K562 (cell line): ENCODE measurements at regions not wholly inside any gene's neighbourhood (a gene's known extent, or its start where the extent isn't known, plus 50 kb on each side); places are given as distances from the start of the nearest gene placed in this dataset.

Experiments used
- ATAC-seq: fragments of 200-7000 bp; cut with Tn5 transposase; 3 replicates; pipeline ENCODE4 v1.9.1; 2020; ENCODE audit warnings: moderate library complexity
- BruUV-seq: library from RNA; stranded (reverse); fragments of 400-500 nt; replicated peaks from 2 replicates; lab custom pipeline; 2021; lab: Mats Ljungman, UMichigan
- CTCF ChIA-PET: fragments of 300-600 bp; formaldehyde crosslinking; extraction: SDS; loops from one replicate; lab custom pipeline; 2021; ENCODE audit warnings: low intra/inter-chr PET ratio; lab: Yijun Ruan, JAX
- POLR2A ChIA-PET: fragments of 300-600, 350-650 bp; sonication (Branson Sonifier 250); formaldehyde crosslinking; extraction: SDS; loops from one replicate; lab custom pipeline; 2021; ENCODE audit warnings: antibody characterized with exemption, inconsistent platforms; lab: Yijun Ruan, JAX
- DNase-seq, 4 experiments: peaks; one replicate each; pipeline versions ENCODE4 v3.0.0 to v3.0.0-alpha.2; 2011 to 2018; ENCODE audit warnings: low spot score in 3 of 4, mixed read lengths in 3 of 4; ENCODE audit errors: extremely low read depth in 1 of 4
- FAIRE-seq: peaks from 2 replicates; lab custom pipeline; 2011; peaks lifted over from hg19 to GRCh38; lab: Jason Lieb, UNC
- H2AFZ ChIP-seq: 2 replicates; pipeline ENCODE4 v1.6.0; 2011; ENCODE audit warnings: low read depth, low read length, control low read depth, inconsistent platforms
- H3K27ac ChIP-seq: fragments of 200-600 bp; 3 replicates; pipeline ENCODE4 v1.8.0; 2011; ENCODE audit warnings: low read depth, mild to moderate bottlenecking, control low read depth, inconsistent platforms, low read length, moderate library complexity, mixed read lengths; ENCODE audit errors: extremely low read depth
- H3K27me3 ChIP-seq, 2 experiments: fragments of 300-600 bp in 1 of 2; 2 replicates in 1 of 2; 3 replicates in 1 of 2; pipeline versions ENCODE4 v1.6.0 to v1.8.0; 2011; ENCODE audit warnings: inconsistent platforms in 2 of 2, low read length in 2 of 2, mild to moderate bottlenecking in 1 of 2, mixed read lengths in 1 of 2, moderate library complexity in 1 of 2; ENCODE audit not compliant: control insufficient read depth in 2 of 2, insufficient read depth in 2 of 2
- H3K36me3 ChIP-seq: fragments of 300-600 bp; 3 replicates; pipeline ENCODE4 v1.8.0; 2011; ENCODE audit warnings: mild to moderate bottlenecking, low read length, inconsistent platforms; ENCODE audit not compliant: control insufficient read depth, insufficient read depth
- H3K4me1 ChIP-seq, 2 experiments: fragments of 200-600 bp in 1 of 2; replicated peaks in 1 of 2; 2 replicates in 1 of 2; 3 replicates in 1 of 2; pipeline versions ENCODE4 v1.5.1 to v1.8.0; 2011; ENCODE audit warnings: inconsistent platforms in 2 of 2, low read length in 2 of 2, mild to moderate bottlenecking in 1 of 2, mixed read lengths in 1 of 2, moderate library complexity in 1 of 2; ENCODE audit not compliant: control insufficient read depth in 2 of 2, insufficient read depth in 2 of 2
- H3K4me2 ChIP-seq: 2 replicates; pipeline ENCODE4 v1.6.1; 2011; ENCODE audit warnings: low read length, control low read depth, inconsistent platforms, mixed read lengths; ENCODE audit not compliant: insufficient read depth
- H3K4me3 ChIP-seq: fragments of 200-600 bp; sonication (generic), shearing (Covaris generic); 2 replicates; pipeline ENCODE4 v1.5.1; 2016; ENCODE audit warnings: control low read depth, inconsistent platforms
- H3K79me2 ChIP-seq: fragments of 200-600 bp; 3 replicates; pipeline ENCODE4 v1.8.0; 2011; ENCODE audit warnings: low read length, inconsistent platforms; ENCODE audit not compliant: control insufficient read depth, insufficient read depth
- H3K9ac ChIP-seq, 2 experiments: 2 replicates each; pipeline versions ENCODE4 v1.6.0 to v1.6.1; 2011; ENCODE audit warnings: low read depth in 2 of 2, low read length in 2 of 2, control low read depth in 1 of 2, inconsistent platforms in 1 of 2, mild to moderate bottlenecking in 1 of 2, mixed read lengths in 1 of 2; ENCODE audit not compliant: insufficient read depth in 1 of 2
- H3K9me1 ChIP-seq: one replicate; pipeline ENCODE4 v1.6.0; 2011; ENCODE audit warnings: inconsistent platforms, mild to moderate bottlenecking, low read length, moderate library complexity; ENCODE audit not compliant: control insufficient read depth, insufficient read depth
- H3K9me3 ChIP-seq: replicated peaks from 2 replicates; pipeline ENCODE4 v1.5.1; 2011; ENCODE audit warnings: low read depth, low read length, inconsistent platforms; ENCODE audit not compliant: control insufficient read depth, insufficient read depth
- H4K20me1 ChIP-seq: replicated peaks from 2 replicates; pipeline ENCODE4 v1.6.1; 2011; ENCODE audit warnings: low read length, inconsistent platforms, mixed read lengths; ENCODE audit not compliant: control insufficient read depth, insufficient read depth
- BCOR ChIP-seq: fragments of 450-650 bp; IDR thresholded peaks from 2 replicates; pipeline ENCODE4 v1.6.1; 2016
- BRF2 ChIP-seq: IDR thresholded peaks from 3 replicates; pipeline ENCODE4 v1.6.1; 2011; ENCODE audit warnings: borderline replicate concordance, mild to moderate bottlenecking; ENCODE audit not compliant: insufficient read length, insufficient read depth
- CBX2 ChIP-seq: fragments of 200-600 bp; sonication (generic); IDR thresholded peaks from one replicate; pipeline ENCODE4 v1.6.1; 2012; ENCODE audit warnings: mild to moderate bottlenecking, low read length, inconsistent platforms; ENCODE audit not compliant: insufficient read depth, poor library complexity, severe bottlenecking
- ELF2 ChIP-seq: fragments of 250-450 bp; sonication (Bioruptor Pico); IDR thresholded peaks from 2 replicates; pipeline ENCODE4 v1.5.0; 2021; ENCODE audit warnings: mild to moderate bottlenecking
- GATAD2B ChIP-seq: fragments of 450-650 bp; IDR thresholded peaks from 2 replicates; pipeline ENCODE4 v1.6.1; 2017; ENCODE audit warnings: mild to moderate bottlenecking, borderline replicate concordance
- HOMEZ ChIP-seq: fragments of 250-450 bp; sonication (Bioruptor Pico); IDR thresholded peaks from 2 replicates; pipeline ENCODE4 v1.4.0; 2020; ENCODE audit warnings: mild to moderate bottlenecking, moderate library complexity
- MCM3 ChIP-seq: fragments of 450-650 bp; IDR thresholded peaks from 2 replicates; pipeline ENCODE4 v1.6.1; 2016
- MCM5 ChIP-seq: fragments of 450-650 bp; IDR thresholded peaks from 2 replicates; pipeline ENCODE4 v1.6.1; 2016; ENCODE audit warnings: low read depth
- MIER1 ChIP-seq: fragments of 450-650 bp; IDR thresholded peaks from 2 replicates; pipeline ENCODE4 v1.6.1; 2016; ENCODE audit warnings: antibody characterized with exemption, mild to moderate bottlenecking, low read depth
- PHB ChIP-seq: fragments of 250-450 bp; sonication (Bioruptor Pico); IDR thresholded peaks from 2 replicates; pipeline ENCODE4 v1.5.0; 2021
- SAFB ChIP-seq: fragments of 200-400 bp; formaldehyde crosslinking; IDR thresholded peaks from 2 replicates; pipeline ENCODE4 v1.6.1; 2017; ENCODE audit warnings: low read depth, low read length, borderline replicate concordance
- SETDB1 ChIP-seq: IDR thresholded peaks from one replicate; pipeline ENCODE4 v1.6.1; 2012; ENCODE audit warnings: low read length, control low read depth, inconsistent platforms
- SMARCB1 ChIP-seq: IDR thresholded peaks from 2 replicates; pipeline ENCODE4 v1.6.1; 2011; ENCODE audit warnings: improper control_type of control experiment, low read depth; ENCODE audit not compliant: insufficient read length
- TRIM28 ChIP-seq: fragments of 450-650 bp; IDR thresholded peaks from 2 replicates; pipeline ENCODE4 v1.6.1; 2017
- ZBTB26 ChIP-seq: fragments of 450-650 bp; formaldehyde crosslinking; IDR thresholded peaks from 2 replicates; pipeline ENCODE4 v1.4.0; 2022; ENCODE audit warnings: missing genetic modification characterization
- ZNF324 ChIP-seq: fragments of 250-450 bp; sonication (Bioruptor Pico); IDR thresholded peaks from 2 replicates; pipeline ENCODE4 v1.4.0; 2020; ENCODE audit warnings: mild to moderate bottlenecking
- ZNF398 ChIP-seq: fragments of 250-450 bp; sonication (Bioruptor Pico); IDR thresholded peaks from 2 replicates; pipeline ENCODE4 v1.8.0; 2021; ENCODE audit warnings: moderate library complexity, mild to moderate bottlenecking, inconsistent platforms
- WGBS: fragments of 100-300 bp; shearing (Covaris generic); methylation state at CpG from one replicate; pipeline ENCODE4 v1.1.6; 2016; ENCODE audit warnings: low coverage, mixed read lengths; ENCODE audit not compliant: insufficient coverage; ENCODE audit errors: missing lambda C conversion rate; 5-methylcytosine and 5-hydroxymethylcytosine counted together
- in situ Hi-C: fragments of 300-500 bp; cut with MboI; formaldehyde crosslinking; loops from 4 replicates; pipeline ENCODE4 v1.15.0; 2018; ENCODE audit warnings: inconsistent platforms, mixed read lengths
- intact Hi-C: fragments of 100-400 bp; cut with micrococcal nuclease; formaldehyde crosslinking; loops from 2 replicates; pipeline ENCODE4 v1.14.2; 2022

- Histone ChIP-seq H4K20me1 (no peaks in the 10 kb centered on the region), H3K9ac (no peak overlapping the region), H3K4me1 (no peaks in the 10 kb centered on the region), H3K4me3 (no peak overlapping the region), H3K4me2 (no peak overlapping the region), H3K27me3 (no peaks in the 10 kb centered on the region), H3K79me2 (no peaks in the 10 kb centered on the region), H2AFZ (no peak overlapping the region), H3K9me3 (no peaks in the 10 kb centered on the region), H3K9me1 (no peaks in the 10 kb centered on the region), H3K27ac (no peak overlapping the region), H3K36me3 (no peaks in the 10 kb centered on the region)
- BruUV-seq: no TSS peak
- CTCF ChIA-PET: no interaction called here
- 0% methylated on average over 1 of the region's 1 CpG for WGBS
- DNase-seq (no peak), ATAC-seq (no peak), FAIRE-seq (no peak)
- TF ChIP-seq ZNF324 (CRISPR knock-in tag) (no peak), CBX2 (no peak), SETDB1 (no peak), GATAD2B (no peak), HOMEZ (no peak), BRF2 (no peak), BCOR (no peak), TRIM28 (no peak), ELF2 (CRISPR knock-in tag) (no peak), ZNF398 (no peak), SAFB (no peak), PHB (no peak), MCM3 (no peak), SMARCB1 (no peak), ZBTB26 (no peak), MIER1 (no peak), MCM5 (no peak)
- intact Hi-C loops (no loop called here), in situ Hi-C loops (no loop called here)
- POLR2A ChIA-PET: no interaction called here
These were observed 247.9 kb upstream of the STT3B start for GRCh38 chr3:31284776-31285175.
